ENCODE measurements at regions not wholly inside any gene's neighbourhood (a gene's known extent, or its start where the extent isn't known, plus 50 kb on each side); places are given as distances from the start of the nearest gene placed in this dataset.

GRCh38 chr5:1987471-1987870 is 104.7 kb upstream of the IRX4 start:
- H3K9me1 ChIP-seq (replicated peaks; ENCODE audit: control insufficient read depth, extremely low read depth, insufficient read depth, low read length), result no peaks in the 10 kb centered on the region
- POLR2A ChIA-PET, result no interaction called here
- no peaks in the 10 kb centered on the region for H3K4me1 ChIP-seq (ENCODE audit: control insufficient read depth, extremely low read depth, insufficient read depth, low read length)
- no peaks in the 10 kb centered on the region for H3K27me3 ChIP-seq (ENCODE audit: control insufficient read depth in 2 of 2, insufficient read depth in 2 of 2, low read length in 2 of 2)
- BruUV-seq (replicated peaks), result no TSS peak
- CTCF ChIA-PET, result no interaction called here
- H3K27ac ChIP-seq (ENCODE audit: insufficient read depth, low read depth, low read length), result no peak overlapping the region
- H4K20me1 ChIP-seq (replicated peaks; ENCODE audit: control insufficient read depth, extremely low read depth, insufficient read depth, low read length), result no peaks in the 10 kb centered on the region
- H2AFZ ChIP-seq (ENCODE audit: low read depth, low read length), result no peak overlapping the region
- H3K9ac ChIP-seq (replicated peaks; ENCODE audit: extremely low read depth, insufficient read depth, low read length), result no peak overlapping the region
- H3K9me3 ChIP-seq (replicated peaks; ENCODE audit: control insufficient read depth, insufficient read depth, low read length), result no peaks in the 10 kb centered on the region
- no peak overlapping the region for H3K4me2 ChIP-seq (ENCODE audit: insufficient read depth, low read length)
- FAIRE-seq, result no peak
- dilution Hi-C loops (cut with MboI; ENCODE audit: extremely low pct_ligation_motif_present, low sequenced_read_pairs), result no loop called here
- no peak for DNase-seq (ENCODE audit: low read depth, low spot score)
- TF ChIP-seq GATA2 (IDR thresholded peaks at IDR 0.05; ENCODE audit: insufficient read depth, insufficient read length, low read depth, low read length) (no peak), POLR2AphosphoS5 (IDR thresholded peaks at IDR 0.05; ENCODE audit: insufficient read depth, low read depth, low read length) (no peak), MYC (IDR thresholded peaks at IDR 0.05; ENCODE audit: low read depth, low read length) (no peak), POLR2A (IDR thresholded peaks at IDR 0.05; ENCODE audit: low read depth, low read length) (no peak), JUN (IDR thresholded peaks at IDR 0.05; ENCODE audit: borderline replicate concordance, insufficient read depth, insufficient read length, low read depth) (no peak), FOS (IDR thresholded peaks at IDR 0.05; ENCODE audit: borderline replicate concordance, insufficient read depth, low read length) (no peak), CTCF (IDR thresholded peaks at IDR 0.05; ENCODE audit: extremely low read depth in 1 of 2, insufficient read depth in 1 of 2, low read depth in 1 of 2, low read length in 2 of 2) (no peak), EZH2 (IDR thresholded peaks at IDR 0.05; ENCODE audit: borderline replicate concordance, low read depth, low read length, severe bottlenecking) (no peak)
- TF ChIP-seq, protein P1, sequence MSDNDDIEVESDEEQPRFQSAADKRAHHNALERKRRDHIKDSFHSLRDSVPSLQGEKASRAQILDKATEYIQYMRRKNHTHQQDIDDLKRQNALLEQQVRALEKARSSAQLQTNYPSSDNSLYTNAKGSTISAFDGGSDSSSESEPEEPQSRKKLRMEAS (IDR thresholded peaks at IDR 0.05; ENCODE audit: insufficient read depth, insufficient read length), result no peak
- H3K4me3 ChIP-seq (replicated peaks in 1 of 3; ENCODE audit: insufficient read depth in 1 of 3, low read depth in 1 of 3, low read length in 3 of 3), result no peak overlapping the region
- intact Hi-C loops (cut with micrococcal nuclease), result no loop called here
- H3K79me2 ChIP-seq (ENCODE audit: control insufficient read depth, insufficient read depth, low read length), result no peaks in the 10 kb centered on the region
- no peaks in the 10 kb centered on the region for H3K36me3 ChIP-seq (ENCODE audit: control insufficient read depth in 2 of 2, extremely low read depth in 1 of 2, insufficient read depth in 2 of 2, low read length in 2 of 2)

All from endothelial cell of umbilical vein (primary cell).